H1 (cell line): ENCODE measurements at regions not wholly inside any gene's neighbourhood (a gene's known extent, or its start where the extent isn't known, plus 50 kb on each side); places are given as distances from the start of the nearest gene placed in this dataset.

Source experiments
- USF2 ChIP-seq: IDR thresholded peaks from 2 replicates; pipeline ENCODE4 v1.6.1; 2011; ENCODE audit warnings: low read length, improper control_type of control experiment

GRCh38 chr4:20046179-20046578 lies 205.5 kb upstream of the SLIT2 start (continued):
- TF ChIP-seq USF2, result no peak
